GM23338 (cell line): ENCODE measurements at regions not wholly inside any gene's neighbourhood (a gene's known extent, or its start where the extent isn't known, plus 50 kb on each side); places are given as distances from the start of the nearest gene placed in this dataset.

ENCODE experiments used
- ATAC-seq: fragments of 200-7000 bp; cut with Tn5 transposase; 3 replicates; pipeline ENCODE4 v1.9.1; 2020
- DNase-seq: peaks from one replicate; pipeline ENCODE4 v3.0.0-alpha.2; 2015; ENCODE audit warnings: low spot score
- H2AFZ ChIP-seq: fragments of 200-600 bp; sonication (generic); 2 replicates; pipeline ENCODE4 v1.8.0; 2016; ENCODE audit warnings: antibody characterized with exemption, mild to moderate bottlenecking, moderate library complexity
- H3F3A ChIP-seq: fragments of 200-600 bp; sonication (generic); replicated peaks from 2 replicates; pipeline ENCODE4 v1.8.0; 2017; ENCODE audit warnings: antibody characterized with exemption, mixed run types, low read depth
- H3K27ac ChIP-seq: fragments of 200-600 bp; sonication (generic); 2 replicates; pipeline ENCODE4 v1.6.1; 2016; ENCODE audit warnings: low read depth
- H3K27me3 ChIP-seq: fragments of 200-600 bp; sonication (generic); 2 replicates; pipeline ENCODE4 v1.8.0; 2016; ENCODE audit warnings: mild to moderate bottlenecking, mixed run types, moderate library complexity; ENCODE audit not compliant: insufficient read depth
- H3K36me3 ChIP-seq: fragments of 200-600 bp; sonication (generic); 2 replicates; pipeline ENCODE4 v1.8.0; 2016; ENCODE audit warnings: mild to moderate bottlenecking; ENCODE audit not compliant: insufficient read depth
- H3K4me1 ChIP-seq: fragments of 200-600 bp; sonication (generic); 2 replicates; pipeline ENCODE4 v1.8.0; 2016; ENCODE audit warnings: mild to moderate bottlenecking, moderate library complexity; ENCODE audit not compliant: insufficient read depth
- H3K4me2 ChIP-seq: fragments of 200-600 bp; sonication (generic); 2 replicates; pipeline ENCODE4 v1.7.1; 2017; ENCODE audit warnings: mixed run types
- H3K4me3 ChIP-seq: fragments of 200-600 bp; sonication (generic); 2 replicates; pipeline ENCODE4 v1.6.1; 2016; ENCODE audit warnings: mixed run types
- H3K79me2 ChIP-seq: fragments of 200-600 bp; sonication (generic); replicated peaks from 2 replicates; pipeline ENCODE4 v1.8.0; 2017; ENCODE audit warnings: mild to moderate bottlenecking; ENCODE audit not compliant: insufficient read depth
- H3K9me2 ChIP-seq: fragments of 200-600 bp; sonication (generic); 2 replicates; pipeline ENCODE4 v1.8.0; 2017; ENCODE audit not compliant: insufficient read depth
- H4K20me1 ChIP-seq: fragments of 200-600 bp; sonication (generic); replicated peaks from 2 replicates; pipeline ENCODE4 v1.8.0; 2017; ENCODE audit warnings: mild to moderate bottlenecking; ENCODE audit not compliant: insufficient read depth
- H3K27ac Mint-ChIP-seq: 2 replicates; pipeline ENCODE4 v1.8.0; 2020; ENCODE audit warnings: inconsistent platforms, mild to moderate bottlenecking, moderate library complexity, mixed read lengths
- H3K27me3 Mint-ChIP-seq: 3 replicates; pipeline ENCODE4 v1.8.0; 2022; ENCODE audit warnings: low read depth, mild to moderate bottlenecking, moderate library complexity, mixed read lengths, inconsistent platforms; ENCODE audit not compliant: insufficient read depth, poor library complexity
- H3K36me3 Mint-ChIP-seq: 3 replicates; pipeline ENCODE4 v1.8.0; 2021; ENCODE audit warnings: low read depth, mild to moderate bottlenecking, inconsistent platforms, moderate library complexity, mixed read lengths
- H3K4me1 Mint-ChIP-seq: 3 replicates; pipeline ENCODE4 v1.8.0; 2020; ENCODE audit warnings: mild to moderate bottlenecking, inconsistent platforms, mixed read lengths
- H3K4me3 Mint-ChIP-seq: 3 replicates; pipeline ENCODE4 v1.8.0; 2021; ENCODE audit warnings: moderate library complexity, mild to moderate bottlenecking, inconsistent platforms, mixed read lengths
- H3K9me3 Mint-ChIP-seq: 3 replicates; pipeline ENCODE4 v1.8.0; 2020; ENCODE audit warnings: moderate library complexity, mild to moderate bottlenecking, inconsistent platforms, mixed read lengths
- CREB1 ChIP-seq: fragments of 250-450 bp; sonication (Bioruptor Pico); IDR thresholded peaks from 2 replicates; pipeline ENCODE4 v1.5.0; 2020; ENCODE audit warnings: low read depth, mild to moderate bottlenecking, moderate library complexity
- CTCF ChIP-seq, 2 experiments: fragments of 200-600 bp in 1 of 2; sonication (generic) in 1 of 2; conservative IDR thresholded peaks; 2 replicates each; pipeline versions ENCODE4 v1.5.1 to v1.6.1; 2016 to 2017; ENCODE audit warnings: antibody characterized with exemption in 2 of 2, low read depth in 2 of 2, mild to moderate bottlenecking in 2 of 2, moderate library complexity in 1 of 2
- ETS1 ChIP-seq: IDR thresholded peaks from 2 replicates; pipeline ENCODE4 v1.6.1; 2016; ENCODE audit warnings: antibody characterized with exemption
- EZH2 ChIP-seq: fragments of 200-600 bp; sonication (generic); IDR thresholded peaks from one replicate; pipeline ENCODE4 v1.8.0; 2017; ENCODE audit warnings: antibody characterized with exemption, mild to moderate bottlenecking, low read depth; ENCODE audit not compliant: unreplicated experiment
- EZH2phosphoT487 ChIP-seq: fragments of 200-600 bp; sonication (generic); IDR thresholded peaks from one replicate; pipeline ENCODE4 v1.8.1; 2018; ENCODE audit warnings: antibody characterized with exemption; ENCODE audit not compliant: unreplicated experiment
- JUNB ChIP-seq: IDR thresholded peaks from one replicate; pipeline ENCODE4 v1.6.1; 2016; ENCODE audit warnings: antibody characterized with exemption; ENCODE audit not compliant: unreplicated experiment
- NANOG ChIP-seq: IDR thresholded peaks from 2 replicates; pipeline ENCODE4 v1.6.1; 2016; ENCODE audit warnings: antibody characterized with exemption, borderline replicate concordance
- POLR2AphosphoS5 ChIP-seq: IDR thresholded peaks from 2 replicates; pipeline ENCODE4 v1.6.1; 2016; ENCODE audit warnings: antibody characterized with exemption, low read depth
- REST ChIP-seq: IDR thresholded peaks from one replicate; pipeline ENCODE4 v1.6.1; 2018; ENCODE audit warnings: antibody characterized with exemption; ENCODE audit not compliant: unreplicated experiment
- STAT1 ChIP-seq: IDR thresholded peaks from one replicate; pipeline ENCODE4 v1.6.1; 2016; ENCODE audit warnings: antibody characterized with exemption; ENCODE audit not compliant: unreplicated experiment
- ZNF114 ChIP-seq: fragments of 250-450 bp; sonication (Bioruptor Pico); IDR thresholded peaks from 2 replicates; pipeline ENCODE4 v1.5.0; 2020; ENCODE audit warnings: mild to moderate bottlenecking, moderate library complexity
- ZNF331 ChIP-seq: fragments of 250-450 bp; sonication (Bioruptor Pico); IDR thresholded peaks from 2 replicates; pipeline ENCODE4 v1.5.0; 2020; ENCODE audit warnings: low read depth, mild to moderate bottlenecking, moderate library complexity
- ZNF462 ChIP-seq: fragments of 250-450 bp; sonication (Bioruptor Pico); IDR thresholded peaks from 2 replicates; pipeline ENCODE4 v1.5.0; 2020; ENCODE audit warnings: mild to moderate bottlenecking, moderate library complexity

- ATAC-seq, result no peak
- Mint-ChIP-seq H3K9me3 (no peaks in the 10 kb centered on the region), H3K27me3 (peaks cover 1% of the 10 kb centered on the region), H3K27ac (no peak overlapping the region), H3K36me3 (no peaks in the 10 kb centered on the region), H3K4me1 (no peaks in the 10 kb centered on the region), H3K4me3 (no peak overlapping the region)
- Histone ChIP-seq H3K79me2 (no peaks in the 10 kb centered on the region), H3K9me2 (no peaks in the 10 kb centered on the region), H2AFZ (no peak overlapping the region), H4K20me1 (no peaks in the 10 kb centered on the region), H3K36me3 (no peaks in the 10 kb centered on the region), H3K4me2 (no peak overlapping the region), H3K4me3 (no peak overlapping the region), H3K27ac (no peak overlapping the region), H3K27me3 (no peaks in the 10 kb centered on the region), H3F3A (no peaks in the 10 kb centered on the region), H3K4me1 (no peaks in the 10 kb centered on the region)
- TF ChIP-seq REST (no peak), JUNB (no peak), CTCF (conservative IDR thresholded peaks at IDR 0.05; ENCODE audit: low read depth in 2 of 2) (no peak), CREB1 (CRISPR knock-in tag) (no peak), POLR2AphosphoS5 (no peak), NANOG (no peak), ZNF114 (CRISPR knock-in tag) (no peak), ETS1 (no peak), ZNF462 (CRISPR knock-in tag) (no peak), EZH2phosphoT487 (no peak), EZH2 (no peak), ZNF331 (CRISPR knock-in tag) (no peak), STAT1 (no peak)
- DNase-seq, result no peak
Observed at GRCh38 chr12:88720785-88721650, 140.7 kb upstream of the KITLG start.
